RWPE2 (cell line): ENCODE measurements at regions not wholly inside any gene's neighbourhood (a gene's known extent, or its start where the extent isn't known, plus 50 kb on each side); places are given as distances from the start of the nearest gene placed in this dataset.

Experiments used
- ATAC-seq: fragments of 200-7000 bp; cut with Tn5 transposase; 3 replicates; pipeline ENCODE4 v1.9.1; 2021; ENCODE audit warnings: low read depth
- DNase-seq: peaks from one replicate; pipeline ENCODE4 v3.0.0-alpha.2; 2020; ENCODE audit warnings: low spot score
- H3K27ac ChIP-seq: fragments of 450-650 bp; 2 replicates; pipeline ENCODE4 v1.5.1; 2017; ENCODE audit warnings: mild to moderate bottlenecking; ENCODE audit not compliant: poor library complexity, severe bottlenecking
- H3K27me3 ChIP-seq: fragments of 250-450 bp; sonication (Bioruptor Pico); 2 replicates; pipeline ENCODE4 v1.5.1; 2021; ENCODE audit warnings: mild to moderate bottlenecking, moderate library complexity; ENCODE audit not compliant: insufficient read depth, poor library complexity, severe bottlenecking
- H3K36me3 ChIP-seq: fragments of 250-450 bp; sonication (Bioruptor Pico); 2 replicates; pipeline ENCODE4 v1.5.1; 2020; ENCODE audit warnings: low read depth, mild to moderate bottlenecking, moderate library complexity
- H3K4me1 ChIP-seq: fragments of 250-450 bp; sonication (Bioruptor Pico); 2 replicates; pipeline ENCODE4 v1.5.1; 2021; ENCODE audit warnings: mild to moderate bottlenecking, moderate library complexity; ENCODE audit not compliant: insufficient read depth, poor library complexity, severe bottlenecking
- H3K4me3 ChIP-seq: fragments of 250-450 bp; sonication (Bioruptor Pico); 2 replicates; pipeline ENCODE4 v1.5.1; 2021; ENCODE audit warnings: mild to moderate bottlenecking, moderate library complexity; ENCODE audit not compliant: severe bottlenecking
- H3K9me3 ChIP-seq: fragments of 250-450 bp; sonication (Bioruptor Pico); 2 replicates; pipeline ENCODE4 v1.5.1; 2021; ENCODE audit warnings: mild to moderate bottlenecking, moderate library complexity; ENCODE audit not compliant: severe bottlenecking
- TF ChIP-seq, protein P1 (sequence below): fragments of 450-650 bp; IDR thresholded peaks from one replicate; pipeline ENCODE4 v1.5.1; 2017; ENCODE audit warnings: mild to moderate bottlenecking, moderate library complexity; ENCODE audit not compliant: poor library complexity, severe bottlenecking

DNA sequence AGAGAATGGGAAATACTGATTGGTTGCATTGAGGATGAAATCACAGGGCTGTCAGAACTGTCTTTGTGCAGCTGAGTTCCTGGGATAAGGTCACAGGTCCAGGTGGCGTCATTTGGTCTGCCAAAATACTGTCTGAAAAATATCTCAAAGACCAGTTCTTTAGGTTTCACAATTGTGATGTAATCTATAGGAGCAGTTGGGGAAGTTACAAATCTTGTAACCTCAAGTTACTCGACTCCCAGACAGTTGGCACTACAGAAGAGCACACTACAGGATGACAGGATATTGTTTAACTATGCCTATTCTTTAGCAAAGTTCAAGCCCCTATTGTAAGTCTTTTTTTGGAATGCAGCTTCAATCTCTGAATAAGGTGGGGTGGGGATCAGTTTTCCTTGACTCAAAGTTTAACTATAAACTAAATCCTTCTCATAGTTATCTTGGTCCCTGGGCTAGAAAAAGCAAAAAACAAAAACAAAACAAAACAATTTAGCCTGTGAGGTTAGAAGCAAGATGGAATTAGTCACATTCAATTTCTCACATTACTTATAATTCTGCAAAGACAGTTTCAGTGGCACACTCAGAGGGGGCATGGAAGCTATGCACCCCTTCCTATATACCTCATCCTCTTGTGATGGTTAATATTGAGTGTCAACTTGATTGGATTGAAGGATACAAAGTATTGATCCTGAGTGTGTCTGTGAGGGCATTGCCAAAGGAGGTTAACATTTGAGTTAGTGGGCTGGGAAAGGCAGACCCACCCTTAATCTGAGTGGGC, 276.0 kb downstream of the AUH start:
- H3K27ac ChIP-seq = no peak overlapping the region
- H3K4me1 ChIP-seq = no peaks in the 10 kb centered on the region
- H3K27me3 ChIP-seq = no peaks in the 10 kb centered on the region
- H3K4me3 ChIP-seq = no peak overlapping the region
- DNase-seq (no peak), ATAC-seq (no peak)
- TF ChIP-seq, protein P1, sequence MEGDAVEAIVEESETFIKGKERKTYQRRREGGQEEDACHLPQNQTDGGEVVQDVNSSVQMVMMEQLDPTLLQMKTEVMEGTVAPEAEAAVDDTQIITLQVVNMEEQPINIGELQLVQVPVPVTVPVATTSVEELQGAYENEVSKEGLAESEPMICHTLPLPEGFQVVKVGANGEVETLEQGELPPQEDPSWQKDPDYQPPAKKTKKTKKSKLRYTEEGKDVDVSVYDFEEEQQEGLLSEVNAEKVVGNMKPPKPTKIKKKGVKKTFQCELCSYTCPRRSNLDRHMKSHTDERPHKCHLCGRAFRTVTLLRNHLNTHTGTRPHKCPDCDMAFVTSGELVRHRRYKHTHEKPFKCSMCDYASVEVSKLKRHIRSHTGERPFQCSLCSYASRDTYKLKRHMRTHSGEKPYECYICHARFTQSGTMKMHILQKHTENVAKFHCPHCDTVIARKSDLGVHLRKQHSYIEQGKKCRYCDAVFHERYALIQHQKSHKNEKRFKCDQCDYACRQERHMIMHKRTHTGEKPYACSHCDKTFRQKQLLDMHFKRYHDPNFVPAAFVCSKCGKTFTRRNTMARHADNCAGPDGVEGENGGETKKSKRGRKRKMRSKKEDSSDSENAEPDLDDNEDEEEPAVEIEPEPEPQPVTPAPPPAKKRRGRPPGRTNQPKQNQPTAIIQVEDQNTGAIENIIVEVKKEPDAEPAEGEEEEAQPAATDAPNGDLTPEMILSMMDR = no peak
- H3K36me3 ChIP-seq = no peaks in the 10 kb centered on the region
- H3K9me3 ChIP-seq = no peaks in the 10 kb centered on the region

DNA sequence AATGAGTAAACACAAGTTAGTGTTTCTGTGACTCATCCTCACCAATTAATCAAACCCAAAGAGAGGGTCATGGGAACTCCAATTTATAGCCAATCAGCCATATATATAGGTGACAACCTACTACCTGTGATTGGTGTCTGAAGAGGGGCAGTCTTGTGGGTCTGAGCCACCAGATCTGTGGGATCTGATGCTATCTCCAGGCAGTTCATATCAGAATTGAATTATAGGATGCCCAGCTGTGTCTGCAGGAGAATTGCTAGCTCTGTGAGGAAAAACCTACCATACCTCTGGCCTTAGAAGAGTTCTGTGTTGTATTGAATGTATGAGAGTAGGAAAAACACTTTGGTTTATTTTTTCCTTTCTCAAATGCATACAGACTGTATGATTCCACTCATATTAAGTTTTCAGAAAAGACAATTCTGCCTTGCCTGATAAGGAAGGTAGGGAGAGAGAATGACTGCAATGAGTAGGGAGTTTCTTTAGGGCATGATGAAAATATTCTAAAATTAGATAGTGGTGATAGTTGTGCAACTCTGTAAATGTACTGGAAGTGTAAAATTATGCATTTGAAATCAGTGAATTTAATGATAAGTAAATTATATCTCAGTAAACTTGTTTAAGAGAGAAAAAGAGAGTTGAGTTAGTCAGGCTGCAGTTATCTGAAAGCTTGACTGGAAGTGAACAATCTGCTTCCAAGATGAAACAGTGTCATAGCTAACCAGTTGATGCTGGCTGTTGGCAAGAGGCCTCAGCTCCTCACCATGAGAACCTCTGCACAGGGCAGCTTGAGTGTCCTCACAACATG, 274.9 kb downstream of the AUH start:
- Histone ChIP-seq H3K4me1 (no peaks in the 10 kb centered on the region), H3K9me3 (no peaks in the 10 kb centered on the region), H3K27ac (no peak overlapping the region), H3K4me3 (no peak overlapping the region), H3K27me3 (no peaks in the 10 kb centered on the region), H3K36me3 (no peaks in the 10 kb centered on the region)
- ATAC-seq = no peak
- TF ChIP-seq, protein P1 = no peak
- no peak for DNase-seq

DNA sequence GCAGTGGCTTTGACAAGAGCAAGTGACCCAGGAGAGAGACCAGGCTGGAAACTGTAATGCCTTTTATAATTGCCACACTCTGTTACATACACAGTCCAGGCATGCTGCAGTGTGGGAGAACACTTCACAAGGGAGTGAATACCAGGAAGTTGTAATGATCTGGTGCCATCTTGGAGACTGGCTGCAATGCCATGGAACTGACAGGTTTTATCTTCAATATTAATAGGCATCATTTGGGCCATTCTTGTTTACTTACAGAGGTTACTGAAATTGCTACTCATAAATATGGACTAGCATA, 274.3 kb downstream of the AUH start:
- no peaks in the 10 kb centered on the region for H3K27me3 ChIP-seq
- H3K36me3 ChIP-seq = no peaks in the 10 kb centered on the region
- H3K27ac ChIP-seq = no peak overlapping the region
- no peaks in the 10 kb centered on the region for H3K9me3 ChIP-seq
- H3K4me1 ChIP-seq = no peaks in the 10 kb centered on the region
- H3K4me3 ChIP-seq = no peak overlapping the region
- DNase-seq = no peak
- TF ChIP-seq, protein P1 = no peak
- ATAC-seq = no peak

DNA sequence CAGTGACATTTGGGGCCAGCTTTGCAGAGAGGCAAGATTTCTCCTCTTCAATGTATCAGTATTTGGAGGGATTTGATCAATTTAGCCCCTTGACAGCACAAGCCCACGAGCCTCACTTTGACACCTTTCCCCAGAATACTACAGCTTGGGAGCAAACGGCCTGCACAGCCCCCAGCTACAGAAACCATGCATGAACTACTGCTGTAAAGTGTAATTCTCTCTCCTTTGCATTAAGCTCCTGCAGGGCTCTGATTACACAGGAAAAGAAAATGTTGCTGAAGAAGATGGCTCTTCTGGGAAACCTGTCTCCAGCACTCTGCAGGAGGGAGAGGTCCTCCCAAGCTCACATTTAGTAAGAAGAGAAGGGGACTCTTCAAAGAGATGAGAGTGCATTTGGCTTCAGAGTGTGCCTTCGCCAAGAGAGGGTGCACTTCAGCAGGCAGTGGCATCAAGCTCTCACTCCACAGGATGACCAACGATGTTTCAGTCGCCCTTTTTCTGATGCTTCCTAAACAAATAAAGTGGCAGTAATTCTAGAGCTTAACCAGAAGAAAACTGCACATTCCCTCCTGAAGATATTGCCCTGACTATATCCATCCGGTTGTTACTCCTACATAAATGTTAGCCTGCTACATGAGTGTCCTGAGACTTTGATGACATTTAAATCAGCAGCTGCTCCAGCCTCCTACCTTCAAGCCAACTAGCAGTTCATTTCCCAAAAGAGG, 272.2 kb downstream of the AUH start:
- DNase-seq = no peak
- no peaks in the 10 kb centered on the region for H3K36me3 ChIP-seq
- no peaks in the 10 kb centered on the region for H3K27me3 ChIP-seq
- TF ChIP-seq, protein P1 = peak; percentile 48
- no peak overlapping the region for H3K4me3 ChIP-seq
- no peak overlapping the region for H3K27ac ChIP-seq
- ATAC-seq = peak; percentile 61
- no peaks in the 10 kb centered on the region for H3K9me3 ChIP-seq
- no peaks in the 10 kb centered on the region for H3K4me1 ChIP-seq

DNA sequence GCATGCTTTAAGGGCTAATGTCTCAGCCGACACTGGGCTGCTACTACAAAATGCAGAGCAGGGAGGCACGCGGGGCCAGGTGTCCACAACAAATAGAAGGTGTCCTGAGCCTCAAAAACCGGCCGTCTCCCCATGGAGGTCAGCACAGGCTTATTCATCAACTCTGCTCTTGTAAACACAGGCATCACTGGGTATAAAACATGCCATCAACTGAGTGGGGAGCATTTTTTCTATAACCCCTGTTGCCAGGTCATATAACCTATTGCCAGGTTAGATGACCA, 271.6 kb downstream of the AUH start:
- no peaks in the 10 kb centered on the region for H3K36me3 ChIP-seq
- no peak overlapping the region for H3K27ac ChIP-seq
- H3K4me3 ChIP-seq = no peak overlapping the region
- no peaks in the 10 kb centered on the region for H3K27me3 ChIP-seq
- no peak for DNase-seq
- H3K9me3 ChIP-seq = no peaks in the 10 kb centered on the region
- no peak for ATAC-seq
- TF ChIP-seq, protein P1 = no peak
- no peaks in the 10 kb centered on the region for H3K4me1 ChIP-seq
